ENCODE measurements at regions not wholly inside any gene's neighbourhood (a gene's known extent, or its start where the extent isn't known, plus 50 kb on each side); places are given as distances from the start of the nearest gene placed in this dataset.

DNA sequence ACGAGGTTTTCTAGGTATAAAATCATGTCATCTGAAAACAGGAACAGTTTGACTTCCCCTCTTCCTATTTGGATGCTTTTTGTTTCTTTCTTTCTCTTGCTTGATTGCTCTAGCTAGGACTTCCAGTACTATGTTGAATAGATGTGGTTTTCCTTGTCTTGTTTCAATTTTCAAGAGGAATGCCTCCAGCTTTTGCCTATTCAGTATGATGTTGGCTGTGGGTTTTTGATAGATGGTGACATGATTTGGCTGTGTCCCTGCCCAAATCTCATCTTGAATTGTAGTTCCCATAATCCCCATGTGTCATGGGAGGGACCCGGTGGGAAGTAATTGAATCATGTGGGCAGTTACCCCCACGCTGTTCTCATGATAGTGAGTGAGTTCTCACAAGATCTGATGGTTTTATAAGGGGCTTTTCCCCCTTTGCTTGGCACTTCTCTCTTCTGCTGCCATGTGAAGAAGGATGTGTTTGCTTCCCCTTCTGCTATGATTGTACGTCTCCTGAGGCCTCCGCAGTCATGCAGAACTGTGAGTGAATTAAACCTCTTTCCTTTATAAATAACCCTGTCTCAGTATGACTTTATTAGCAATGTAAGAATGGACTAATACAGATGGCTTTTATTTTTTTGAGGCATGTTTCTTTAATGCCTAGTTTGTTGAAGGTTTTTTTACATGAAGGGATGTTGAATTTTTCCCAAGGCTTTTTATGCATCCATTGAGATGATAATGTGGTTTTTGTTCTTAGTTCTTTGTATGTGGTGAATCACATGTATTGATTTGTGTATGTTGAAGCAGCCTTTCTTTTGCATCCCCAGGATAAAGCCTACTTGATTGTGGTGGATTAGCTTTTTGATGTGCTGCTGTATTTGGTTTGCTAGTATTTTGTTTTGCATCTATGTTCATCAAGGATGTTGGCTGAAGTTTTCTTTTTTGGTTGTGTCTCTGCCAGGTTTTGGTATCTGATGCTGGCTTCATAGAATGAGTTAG, 239.1 kb downstream of the THBS2 start:
- no CpG with 5 or more reads among the region's 5 CpGs for WGBS, 2 donors (ENCODE audit: extremely low coverage in 2 of 2, insufficient read length in 2 of 2, insufficient replicate concordance in 1 of 2)

DNA sequence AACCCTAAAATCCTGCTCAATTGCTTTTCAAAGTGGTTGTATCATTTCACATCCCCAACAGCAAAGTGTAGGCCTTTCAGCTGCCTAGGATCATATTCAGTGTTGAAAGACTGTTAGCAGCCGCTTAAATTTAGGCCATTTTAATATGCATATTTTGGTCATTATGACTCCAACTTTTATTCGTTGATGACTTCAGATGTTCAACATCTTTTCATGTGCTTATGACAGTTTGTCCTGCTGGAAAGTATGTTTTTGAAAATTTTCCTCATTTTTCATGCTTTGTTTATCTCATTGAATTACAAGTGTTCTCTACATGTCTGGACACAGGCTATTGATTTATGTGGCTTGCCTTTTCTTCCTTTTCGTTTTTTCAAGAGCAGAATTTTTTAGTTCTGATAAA, 244.0 kb downstream of the THBS2 start:
- H3K36me3 ChIP-seq (replicated peaks in 1 of 2; ENCODE audit: control insufficient read depth in 2 of 2, insufficient read depth in 2 of 2, low read length in 2 of 2) = no peaks in the 10 kb centered on the region
- no peak overlapping the region for H2BK12ac ChIP-seq (ENCODE audit: low read length)
- no peak overlapping the region for H3K4ac ChIP-seq (ENCODE audit: low read length)
- H3K4me1 ChIP-seq (ENCODE audit: control insufficient read depth in 2 of 2, insufficient read depth in 1 of 2, low read depth in 1 of 2, low read length in 2 of 2) = no peaks in the 10 kb centered on the region
- no peak overlapping the region for H3K18ac ChIP-seq (ENCODE audit: low read length)
- H3K9me3 ChIP-seq (replicated peaks in 1 of 2; ENCODE audit: control insufficient read depth in 2 of 2, insufficient read depth in 1 of 2, low read depth in 1 of 2, low read length in 2 of 2) = peaks cover 0 to 2% of the 10 kb centered on the region in 2 donors
- H2BK5ac ChIP-seq (ENCODE audit: low read length) = no peak overlapping the region
- H2AFZ ChIP-seq (ENCODE audit: low read length) = no peak overlapping the region
- no peaks in the 10 kb centered on the region for H3K79me1 ChIP-seq (ENCODE audit: low read depth, low read length)
- H3K4me3 ChIP-seq (ENCODE audit: low read length in 2 of 2) = no peak overlapping the region
- no peak overlapping the region for H3K4me2 ChIP-seq (ENCODE audit: insufficient read depth, low read length, poor library complexity, severe bottlenecking)
- H3K9ac ChIP-seq (ENCODE audit: low read depth, low read length, poor library complexity) = no peak overlapping the region
- H3K27me3 ChIP-seq (ENCODE audit: control insufficient read depth in 3 of 3, insufficient read depth in 3 of 3, low read depth in 1 of 3, low read length in 3 of 3) = no peaks in the 10 kb centered on the region
- no peak overlapping the region for H2BK15ac ChIP-seq (ENCODE audit: low read length)
- no peak overlapping the region for H4K8ac ChIP-seq (ENCODE audit: low read depth, low read length)
- DNase-seq (ENCODE audit: low spot score) = no peak
- no peak overlapping the region for H2AK5ac ChIP-seq (ENCODE audit: low read depth, low read length)
- no peak overlapping the region for H3K14ac ChIP-seq (ENCODE audit: low read length)
- H3K27ac ChIP-seq (replicated peaks; ENCODE audit: low read length) = no peak overlapping the region
- H2BK120ac ChIP-seq (ENCODE audit: low read depth, low read length) = no peak overlapping the region
- no peak overlapping the region for H3K23ac ChIP-seq (ENCODE audit: low read depth, low read length, poor library complexity)
- H4K91ac ChIP-seq (ENCODE audit: low read depth, low read length, poor library complexity) = no peak overlapping the region
- no CpG with 5 or more reads among the region's 3 CpGs for WGBS, 2 donors (ENCODE audit: extremely low coverage in 2 of 2, insufficient read length in 2 of 2, insufficient replicate concordance in 1 of 2)

More for the DNA sequence above, 239.1 kb downstream of the THBS2 start:
- H3K4me2 ChIP-seq (ENCODE audit: insufficient read depth, low read length, poor library complexity, severe bottlenecking) = no peak overlapping the region
- H3K4me1 ChIP-seq (ENCODE audit: control insufficient read depth in 2 of 2, insufficient read depth in 1 of 2, low read depth in 1 of 2, low read length in 2 of 2) = peaks cover 0 to 1% of the 10 kb centered on the region in 2 donors
- no peak overlapping the region for H3K14ac ChIP-seq (ENCODE audit: low read length)
- H2BK12ac ChIP-seq (ENCODE audit: low read length) = no peak overlapping the region
- no peak overlapping the region for H2BK15ac ChIP-seq (ENCODE audit: low read length)
- peaks cover 0 to 2% of the 10 kb centered on the region in 2 donors for H3K9me3 ChIP-seq (replicated peaks in 1 of 2; ENCODE audit: control insufficient read depth in 2 of 2, insufficient read depth in 1 of 2, low read depth in 1 of 2, low read length in 2 of 2)
- no peak overlapping the region for H2AFZ ChIP-seq (ENCODE audit: low read length)
- H3K9ac ChIP-seq (ENCODE audit: low read depth, low read length, poor library complexity) = no peak overlapping the region
- no peaks in the 10 kb centered on the region for H3K36me3 ChIP-seq (replicated peaks in 1 of 2; ENCODE audit: control insufficient read depth in 2 of 2, insufficient read depth in 2 of 2, low read length in 2 of 2)
- no peak overlapping the region for H3K27ac ChIP-seq (replicated peaks; ENCODE audit: low read length)
- H4K91ac ChIP-seq (ENCODE audit: low read depth, low read length, poor library complexity) = no peak overlapping the region
- no peaks in the 10 kb centered on the region for H3K79me1 ChIP-seq (ENCODE audit: low read depth, low read length)
- DNase-seq (ENCODE audit: low spot score) = no peak
- H3K4me3 ChIP-seq (ENCODE audit: low read length in 2 of 2) = no peak overlapping the region
- no peak overlapping the region for H3K18ac ChIP-seq (ENCODE audit: low read length)
- no peak overlapping the region for H2BK120ac ChIP-seq (ENCODE audit: low read depth, low read length)
- no peak overlapping the region for H4K8ac ChIP-seq (ENCODE audit: low read depth, low read length)
- H3K4ac ChIP-seq (ENCODE audit: low read length) = no peak overlapping the region
- H3K23ac ChIP-seq (ENCODE audit: low read depth, low read length, poor library complexity) = no peak overlapping the region
- no peak overlapping the region for H2BK5ac ChIP-seq (ENCODE audit: low read length)
- H3K27me3 ChIP-seq (ENCODE audit: control insufficient read depth in 3 of 3, insufficient read depth in 3 of 3, low read depth in 1 of 3, low read length in 3 of 3) = no peaks in the 10 kb centered on the region
- no peak overlapping the region for H2AK5ac ChIP-seq (ENCODE audit: low read depth, low read length)

GRCh38 chr6:169008641-169009257, 244.9 kb downstream of the THBS2 start:
- H4K8ac ChIP-seq (ENCODE audit: low read depth, low read length) = no peak overlapping the region
- H3K4ac ChIP-seq (ENCODE audit: low read length) = no peak overlapping the region
- H3K9ac ChIP-seq (ENCODE audit: low read depth, low read length, poor library complexity) = no peak overlapping the region
- H3K23ac ChIP-seq (ENCODE audit: low read depth, low read length, poor library complexity) = no peak overlapping the region
- no peak overlapping the region for H2BK15ac ChIP-seq (ENCODE audit: low read length)
- H3K18ac ChIP-seq (ENCODE audit: low read length) = no peak overlapping the region
- H2BK12ac ChIP-seq (ENCODE audit: low read length) = no peak overlapping the region
- no peak for DNase-seq (ENCODE audit: low spot score)
- no peak overlapping the region for H3K14ac ChIP-seq (ENCODE audit: low read length)
- no peak overlapping the region for H2BK120ac ChIP-seq (ENCODE audit: low read depth, low read length)
- no peaks in the 10 kb centered on the region for H3K79me1 ChIP-seq (ENCODE audit: low read depth, low read length)
- no peak overlapping the region for H3K4me2 ChIP-seq (ENCODE audit: insufficient read depth, low read length, poor library complexity, severe bottlenecking)
- no peaks in the 10 kb centered on the region for H3K4me1 ChIP-seq (ENCODE audit: control insufficient read depth in 2 of 2, insufficient read depth in 1 of 2, low read depth in 1 of 2, low read length in 2 of 2)
- no CpG with 5 or more reads among the region's 4 CpGs for WGBS, 2 donors (ENCODE audit: extremely low coverage in 2 of 2, insufficient read length in 2 of 2, insufficient replicate concordance in 1 of 2)
- no peaks in the 10 kb centered on the region for H3K27me3 ChIP-seq (ENCODE audit: control insufficient read depth in 3 of 3, insufficient read depth in 3 of 3, low read depth in 1 of 3, low read length in 3 of 3)
- no peak overlapping the region for H3K4me3 ChIP-seq (ENCODE audit: low read length in 2 of 2)
- no peak overlapping the region for H3K27ac ChIP-seq (replicated peaks; ENCODE audit: low read length)
- H4K91ac ChIP-seq (ENCODE audit: low read depth, low read length, poor library complexity) = no peak overlapping the region
- no peak overlapping the region for H2AFZ ChIP-seq (ENCODE audit: low read length)
- H2AK5ac ChIP-seq (ENCODE audit: low read depth, low read length) = no peak overlapping the region
- H2BK5ac ChIP-seq (ENCODE audit: low read length) = no peak overlapping the region
- H3K36me3 ChIP-seq (replicated peaks in 1 of 2; ENCODE audit: control insufficient read depth in 2 of 2, insufficient read depth in 2 of 2, low read length in 2 of 2) = no peaks in the 10 kb centered on the region
- peaks cover 0 to 2% of the 10 kb centered on the region in 2 donors for H3K9me3 ChIP-seq (replicated peaks in 1 of 2; ENCODE audit: control insufficient read depth in 2 of 2, insufficient read depth in 1 of 2, low read depth in 1 of 2, low read length in 2 of 2)

DNA sequence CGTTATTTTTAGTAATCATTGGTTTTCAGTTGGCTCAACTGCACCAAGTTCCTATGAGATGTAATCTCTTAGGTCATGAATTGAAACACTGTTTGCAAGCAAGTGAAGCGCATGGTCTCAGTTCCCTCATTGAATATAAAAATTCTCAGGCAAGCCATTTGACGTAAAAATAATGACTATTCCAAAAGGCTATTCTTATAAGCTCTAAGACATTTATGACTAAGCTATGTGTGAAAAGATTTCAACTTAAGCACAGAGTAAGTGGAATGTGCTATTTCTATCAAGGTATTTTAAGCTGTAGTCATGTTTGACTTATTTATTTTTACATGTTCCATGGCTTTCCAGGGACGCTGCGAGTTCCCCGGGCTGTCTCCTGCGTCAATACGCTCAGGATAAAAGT, 248.5 kb downstream of the THBS2 start:
- no peak overlapping the region for H3K4ac ChIP-seq (ENCODE audit: low read length)
- H3K27me3 ChIP-seq (ENCODE audit: control insufficient read depth in 3 of 3, insufficient read depth in 3 of 3, low read depth in 1 of 3, low read length in 3 of 3) = no peaks in the 10 kb centered on the region
- no peak overlapping the region for H3K4me3 ChIP-seq (ENCODE audit: low read length in 2 of 2)
- no peak overlapping the region for H3K9ac ChIP-seq (ENCODE audit: low read depth, low read length, poor library complexity)
- no peak overlapping the region for H3K14ac ChIP-seq (ENCODE audit: low read length)
- no peak overlapping the region for H2BK12ac ChIP-seq (ENCODE audit: low read length)
- no CpG with 5 or more reads among the region's 8 CpGs for WGBS, 2 donors (ENCODE audit: extremely low coverage in 2 of 2, insufficient read length in 2 of 2, insufficient replicate concordance in 1 of 2)
- H4K91ac ChIP-seq (ENCODE audit: low read depth, low read length, poor library complexity) = no peak overlapping the region
- H3K36me3 ChIP-seq (replicated peaks in 1 of 2; ENCODE audit: control insufficient read depth in 2 of 2, insufficient read depth in 2 of 2, low read length in 2 of 2) = no peaks in the 10 kb centered on the region
- no peak overlapping the region for H3K23ac ChIP-seq (ENCODE audit: low read depth, low read length, poor library complexity)
- no peak overlapping the region for H2AK5ac ChIP-seq (ENCODE audit: low read depth, low read length)
- H3K4me2 ChIP-seq (ENCODE audit: insufficient read depth, low read length, poor library complexity, severe bottlenecking) = no peak overlapping the region
- H4K8ac ChIP-seq (ENCODE audit: low read depth, low read length) = no peak overlapping the region
- H3K9me3 ChIP-seq (replicated peaks in 1 of 2; ENCODE audit: control insufficient read depth in 2 of 2, insufficient read depth in 1 of 2, low read depth in 1 of 2, low read length in 2 of 2) = no peaks in the 10 kb centered on the region
- no peak overlapping the region for H2BK5ac ChIP-seq (ENCODE audit: low read length)
- H2AFZ ChIP-seq (ENCODE audit: low read length) = no peak overlapping the region
- no peak for DNase-seq (ENCODE audit: low spot score)
- no peak overlapping the region for H2BK15ac ChIP-seq (ENCODE audit: low read length)
- no peak overlapping the region for H3K27ac ChIP-seq (replicated peaks; ENCODE audit: low read length)
- no peak overlapping the region for H3K18ac ChIP-seq (ENCODE audit: low read length)
- no peak overlapping the region for H2BK120ac ChIP-seq (ENCODE audit: low read depth, low read length)
- no peaks in the 10 kb centered on the region for H3K79me1 ChIP-seq (ENCODE audit: low read depth, low read length)
- H3K4me1 ChIP-seq (ENCODE audit: control insufficient read depth in 2 of 2, insufficient read depth in 1 of 2, low read depth in 1 of 2, low read length in 2 of 2) = no peaks in the 10 kb centered on the region

Measured in neuronal stem cell (in vitro differentiated cells).